SU-DHL-6 (cell line): ENCODE measurements at regions not wholly inside any gene's neighbourhood (a gene's known extent, or its start where the extent isn't known, plus 50 kb on each side); places are given as distances from the start of the nearest gene placed in this dataset.

Experiments used
- EZH2phosphoT487 ChIP-seq: fragments of 200-600 bp; sonication (generic), shearing (Covaris generic); conservative IDR thresholded peaks from 2 replicates; pipeline ENCODE4 v1.6.1; 2018; ENCODE audit warnings: mild to moderate bottlenecking, antibody characterized with exemption, low read length, moderate library complexity, mixed read lengths
- TF ChIP-seq, protein P1 (sequence below): fragments of 200-600 bp; sonication (generic); IDR thresholded peaks from one replicate; pipeline ENCODE4 v1.5.1; 2017; ENCODE audit warnings: antibody characterized with exemption, mild to moderate bottlenecking, low read length, moderate library complexity; ENCODE audit not compliant: insufficient read depth, poor library complexity, severe bottlenecking

- TF ChIP-seq, protein P1, sequence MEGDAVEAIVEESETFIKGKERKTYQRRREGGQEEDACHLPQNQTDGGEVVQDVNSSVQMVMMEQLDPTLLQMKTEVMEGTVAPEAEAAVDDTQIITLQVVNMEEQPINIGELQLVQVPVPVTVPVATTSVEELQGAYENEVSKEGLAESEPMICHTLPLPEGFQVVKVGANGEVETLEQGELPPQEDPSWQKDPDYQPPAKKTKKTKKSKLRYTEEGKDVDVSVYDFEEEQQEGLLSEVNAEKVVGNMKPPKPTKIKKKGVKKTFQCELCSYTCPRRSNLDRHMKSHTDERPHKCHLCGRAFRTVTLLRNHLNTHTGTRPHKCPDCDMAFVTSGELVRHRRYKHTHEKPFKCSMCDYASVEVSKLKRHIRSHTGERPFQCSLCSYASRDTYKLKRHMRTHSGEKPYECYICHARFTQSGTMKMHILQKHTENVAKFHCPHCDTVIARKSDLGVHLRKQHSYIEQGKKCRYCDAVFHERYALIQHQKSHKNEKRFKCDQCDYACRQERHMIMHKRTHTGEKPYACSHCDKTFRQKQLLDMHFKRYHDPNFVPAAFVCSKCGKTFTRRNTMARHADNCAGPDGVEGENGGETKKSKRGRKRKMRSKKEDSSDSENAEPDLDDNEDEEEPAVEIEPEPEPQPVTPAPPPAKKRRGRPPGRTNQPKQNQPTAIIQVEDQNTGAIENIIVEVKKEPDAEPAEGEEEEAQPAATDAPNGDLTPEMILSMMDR = no peak
- TF ChIP-seq EZH2phosphoT487 = no peak
Observed at GRCh38 chr4:59539401-59539800, 1660.7 kb upstream of the ADGRL3 start.
